ENCODE measurements at regions not wholly inside any gene's neighbourhood (a gene's known extent, or its start where the extent isn't known, plus 50 kb on each side); places are given as distances from the start of the nearest gene placed in this dataset.

- H3K27me3 ChIP-seq = no peaks in the 10 kb centered on the region
- DNase-seq = no peak
- H3K27ac ChIP-seq = peak overlapping the region in 1 of 2 donors; percentile 39
- no peaks in the 10 kb centered on the region for H3K4me1 ChIP-seq
- H3K4me3 ChIP-seq = peak overlapping the region in 1 of 2 donors; percentile 15
- H3K36me3 ChIP-seq = no peaks in the 10 kb centered on the region
- TF ChIP-seq CTCF (IDR thresholded peaks at IDR 0.05) = no peak
- no peak for TF ChIP-seq POLR2A (IDR thresholded peaks at IDR 0.05)
- intact Hi-C loops (cut with DNase I; ENCODE audit: low total_unique reads) = no loop called here
- H3K9me3 ChIP-seq = no peaks in the 10 kb centered on the region
Measured at GRCh38 chrX:39613997-39614679, 483.6 kb downstream of the BCOR start.

DNA sequence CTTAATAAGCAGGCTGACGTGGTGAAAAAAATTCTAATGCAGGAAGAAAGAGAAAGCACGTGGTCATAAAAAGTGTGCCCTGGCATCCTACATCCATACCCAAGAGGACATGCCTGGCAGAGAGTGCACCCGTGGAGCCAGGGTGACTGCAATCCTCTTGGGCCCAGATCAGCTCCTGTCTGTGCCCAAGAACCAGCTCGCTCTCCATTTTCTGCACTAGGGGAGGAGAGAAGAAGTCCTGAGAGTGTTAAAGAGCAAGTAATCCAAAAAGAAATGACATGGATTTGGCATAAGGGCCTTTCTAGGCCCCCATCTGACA lies 483.1 kb downstream of the BCOR start:
- Histone ChIP-seq H3K27me3 (no peaks in the 10 kb centered on the region), H3K27ac (no peak overlapping the region), H3K36me3 (no peaks in the 10 kb centered on the region), H3K4me1 (no peaks in the 10 kb centered on the region), H3K4me3 (no peak overlapping the region), H3K9me3 (no peaks in the 10 kb centered on the region)
- no peak for DNase-seq
- TF ChIP-seq CTCF (IDR thresholded peaks at IDR 0.05) (no peak), POLR2A (IDR thresholded peaks at IDR 0.05) (no peak)
- intact Hi-C loops (cut with DNase I; ENCODE audit: low total_unique reads) = no loop called here

DNA sequence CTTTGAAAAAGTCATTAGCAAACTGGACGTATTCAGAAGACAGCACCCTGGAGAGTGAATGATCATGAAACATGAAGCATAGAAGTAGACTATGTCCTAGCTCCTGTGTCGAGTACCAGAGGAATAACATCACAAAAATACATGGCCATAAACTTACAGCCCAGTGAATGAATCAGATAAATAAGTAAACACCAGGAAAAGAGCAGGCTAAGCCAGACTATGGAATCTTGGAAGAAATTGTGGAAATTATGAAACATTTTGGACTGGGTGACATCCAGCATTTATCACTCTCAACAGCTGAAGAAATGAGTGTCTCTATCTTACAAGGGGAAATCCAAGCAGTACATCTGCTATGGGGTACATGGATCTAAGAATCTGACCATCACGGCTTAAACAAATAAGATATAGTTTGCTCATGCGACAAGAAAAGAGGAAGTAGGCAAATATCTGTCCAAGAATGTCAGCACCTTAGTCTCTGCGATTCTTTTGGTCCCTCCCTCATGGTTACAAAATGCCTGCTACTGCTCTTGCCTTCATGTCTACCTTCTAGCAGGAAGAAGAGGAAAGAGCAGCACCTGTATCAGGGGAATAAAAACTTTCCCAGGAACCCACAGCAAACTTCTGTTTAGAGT lies 481.5 kb downstream of the BCOR start:
- Histone ChIP-seq H3K4me1 (no peaks in the 10 kb centered on the region), H3K9me3 (no peaks in the 10 kb centered on the region), H3K27ac (no peak overlapping the region), H3K36me3 (no peaks in the 10 kb centered on the region), H3K27me3 (no peaks in the 10 kb centered on the region), H3K4me3 (no peak overlapping the region)
- intact Hi-C loops (cut with DNase I; ENCODE audit: low total_unique reads) = no loop called here
- TF ChIP-seq POLR2A (IDR thresholded peaks at IDR 0.05) (no peak), CTCF (IDR thresholded peaks at IDR 0.05) (no peak)
- DNase-seq = no peak

DNA sequence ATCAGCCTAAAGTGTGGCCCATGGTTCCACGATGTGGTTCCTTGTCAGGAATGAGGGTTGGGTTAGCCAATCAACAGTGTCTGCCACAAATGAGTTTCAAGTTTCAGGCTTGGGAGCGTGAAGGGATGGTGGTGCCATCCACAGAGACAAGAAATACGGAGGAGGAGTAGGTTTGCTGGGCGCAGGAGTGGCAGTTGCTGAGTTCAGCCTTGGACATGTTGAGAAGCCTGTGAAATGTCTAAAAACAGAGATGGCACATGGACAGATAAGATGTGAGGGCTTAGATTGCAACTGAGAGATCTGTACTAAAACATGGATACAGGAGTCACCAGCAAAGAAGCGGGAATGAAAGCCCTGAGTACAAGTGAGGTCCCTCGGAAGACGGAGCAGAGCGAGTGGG lies 481.0 kb downstream of the BCOR start:
- H3K27ac ChIP-seq = no peak overlapping the region
- no peaks in the 10 kb centered on the region for H3K9me3 ChIP-seq
- no peak overlapping the region for H3K4me3 ChIP-seq
- no peaks in the 10 kb centered on the region for H3K4me1 ChIP-seq
- intact Hi-C loops (cut with DNase I; ENCODE audit: low total_unique reads) = no loop called here
- H3K36me3 ChIP-seq = no peaks in the 10 kb centered on the region
- no peak for DNase-seq
- TF ChIP-seq CTCF (IDR thresholded peaks at IDR 0.05) (no peak), POLR2A (IDR thresholded peaks at IDR 0.05) (no peak)
- H3K27me3 ChIP-seq = no peaks in the 10 kb centered on the region

GRCh38 chrX:39618178-39618577 lies 479.6 kb downstream of the BCOR start:
- no peaks in the 10 kb centered on the region for H3K9me3 ChIP-seq
- no peaks in the 10 kb centered on the region for H3K4me1 ChIP-seq
- no peak for TF ChIP-seq CTCF (IDR thresholded peaks at IDR 0.05)
- no peak for TF ChIP-seq POLR2A (IDR thresholded peaks at IDR 0.05)
- no peak for DNase-seq
- H3K4me3 ChIP-seq = no peak overlapping the region
- no peak overlapping the region for H3K27ac ChIP-seq
- no peaks in the 10 kb centered on the region for H3K36me3 ChIP-seq
- H3K27me3 ChIP-seq = no peaks in the 10 kb centered on the region
- intact Hi-C loops (cut with DNase I; ENCODE audit: low total_unique reads) = no loop called here

Data from uterus (tissue), 3 donors.